Heart left ventricle (tissue), 13 donors: ENCODE measurements at regions not wholly inside any gene's neighbourhood (a gene's known extent, or its start where the extent isn't known, plus 50 kb on each side); places are given as distances from the start of the nearest gene placed in this dataset.

ENCODE experiments used
- POLR2A ChIP-seq, 2 donors: fragments of 450-650 bp; IDR thresholded peaks; one replicate each; pipeline ENCODE4 v1.6.1; 2017; ENCODE audit warnings: antibody characterized with exemption in 2 of 2, mild to moderate bottlenecking in 2 of 2, moderate library complexity in 2 of 2
- TF ChIP-seq, protein P1 (sequence below), 12 donors: fragments of 200-600 bp; sonication (generic) in 4 of 12; IDR thresholded peaks; one replicate each; pipeline versions ENCODE4 v1.5.0 to v1.8.0; 2018 to 2022; ENCODE audit warnings: antibody characterized with exemption in 12 of 12, mild to moderate bottlenecking in 5 of 12
- donor health status: ischemic (EF 13 %, LVEDD 7.1; RV severe dilation, severe dysfunction).
- donor health status: DM: no; HTN: yes; CAD: no.
- donor health status: DM: no; HTN: no; CAD: no.
- donor health status: ischemic (EF 25% LVEDD 6.9; RV normal size, moderate dysfunction).
- donor health status: ischemic (EF 25% LVEDD 5.7; RV mildly dilated, moderate dysfunction).
- donor health status: ischemic (EF 35%, LVEDD 5.7; RV mildly dilated, moderate dysfunction).
- donor health status: nonischemic (EF 11% LVEDD 7.7; RV severe dilation, severe dysfunction).
- donor health status: DM: yes; HTN: yes; CAD: no.
- donor health status: PGD.
- donor health status: ischemic (EF 29% LVEDD 5.4; RV normal size, mild dysfunction).
- donor health status: nonischemic (EF 23%, LVEDD 6.1; RV moderate dilation, normal function).

GRCh38 chr5:3194684-3195083 is 400.9 kb upstream of the IRX1 start:
- TF ChIP-seq, protein P1, sequence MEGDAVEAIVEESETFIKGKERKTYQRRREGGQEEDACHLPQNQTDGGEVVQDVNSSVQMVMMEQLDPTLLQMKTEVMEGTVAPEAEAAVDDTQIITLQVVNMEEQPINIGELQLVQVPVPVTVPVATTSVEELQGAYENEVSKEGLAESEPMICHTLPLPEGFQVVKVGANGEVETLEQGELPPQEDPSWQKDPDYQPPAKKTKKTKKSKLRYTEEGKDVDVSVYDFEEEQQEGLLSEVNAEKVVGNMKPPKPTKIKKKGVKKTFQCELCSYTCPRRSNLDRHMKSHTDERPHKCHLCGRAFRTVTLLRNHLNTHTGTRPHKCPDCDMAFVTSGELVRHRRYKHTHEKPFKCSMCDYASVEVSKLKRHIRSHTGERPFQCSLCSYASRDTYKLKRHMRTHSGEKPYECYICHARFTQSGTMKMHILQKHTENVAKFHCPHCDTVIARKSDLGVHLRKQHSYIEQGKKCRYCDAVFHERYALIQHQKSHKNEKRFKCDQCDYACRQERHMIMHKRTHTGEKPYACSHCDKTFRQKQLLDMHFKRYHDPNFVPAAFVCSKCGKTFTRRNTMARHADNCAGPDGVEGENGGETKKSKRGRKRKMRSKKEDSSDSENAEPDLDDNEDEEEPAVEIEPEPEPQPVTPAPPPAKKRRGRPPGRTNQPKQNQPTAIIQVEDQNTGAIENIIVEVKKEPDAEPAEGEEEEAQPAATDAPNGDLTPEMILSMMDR (IDR thresholded peaks at IDR 0.05): no peak
- TF ChIP-seq POLR2A (IDR thresholded peaks at IDR 0.05): no peak
